IMR-90 (cell line): ENCODE measurements at regions not wholly inside any gene's neighbourhood (a gene's known extent, or its start where the extent isn't known, plus 50 kb on each side); places are given as distances from the start of the nearest gene placed in this dataset.

ENCODE experiments used
- BHLHE40 ChIP-seq: fragments of 150-350 bp; IDR thresholded peaks from 2 replicates; pipeline ENCODE4 v1.6.1; 2016; ENCODE audit warnings: mild to moderate bottlenecking, low read depth, low read length
- CEBPB ChIP-seq: IDR thresholded peaks from 2 replicates; pipeline ENCODE4 v1.6.1; 2012; ENCODE audit warnings: low read depth, low read length, improper control_type of control experiment
- CTCF ChIP-seq: conservative IDR thresholded peaks from 2 replicates; pipeline ENCODE4 v1.5.1; 2012; ENCODE audit warnings: mild to moderate bottlenecking, low read depth, low read length, improper control_type of control experiment
- FOS ChIP-seq: fragments of 150-350 bp; IDR thresholded peaks from 2 replicates; pipeline ENCODE4 v1.6.1; 2016; ENCODE audit warnings: low read depth, low read length
- MAZ ChIP-seq: IDR thresholded peaks from 2 replicates; pipeline ENCODE4 v1.6.1; 2012; ENCODE audit warnings: low read depth, mild to moderate bottlenecking, low read length, improper control_type of control experiment, moderate library complexity, borderline replicate concordance
- MXI1 ChIP-seq: IDR thresholded peaks from 2 replicates; pipeline ENCODE4 v1.6.1; 2012; ENCODE audit warnings: low read depth, mild to moderate bottlenecking, low read length, moderate library complexity, borderline replicate concordance
- POLR2A ChIP-seq: IDR thresholded peaks from 2 replicates; pipeline ENCODE4 v1.6.1; 2012; ENCODE audit warnings: mild to moderate bottlenecking, low read depth, low read length
- RAD21 ChIP-seq: IDR thresholded peaks from 2 replicates; pipeline ENCODE4 v1.6.1; 2012; ENCODE audit warnings: low read length, improper control_type of control experiment
- RCOR1 ChIP-seq: IDR thresholded peaks from 2 replicates; pipeline ENCODE4 v1.6.1; 2012; ENCODE audit warnings: mild to moderate bottlenecking, low read length, improper control_type of control experiment; ENCODE audit not compliant: insufficient replicate concordance
- SMC3 ChIP-seq: fragments of 150-350 bp; IDR thresholded peaks from 2 replicates; pipeline ENCODE4 v1.6.1; 2016; ENCODE audit warnings: low read depth, mild to moderate bottlenecking, antibody characterized with exemption, low read length, moderate library complexity
- TF ChIP-seq, protein P1 (sequence below): fragments of 150-350 bp; IDR thresholded peaks from 2 replicates; pipeline ENCODE4 v1.6.1; 2017; ENCODE audit warnings: mild to moderate bottlenecking, antibody characterized with exemption, low read length, low read depth
- TF ChIP-seq, protein P2 (sequence below): fragments of 150-350 bp; IDR thresholded peaks from 2 replicates; pipeline ENCODE4 v1.6.1; 2016; ENCODE audit warnings: low read depth, mild to moderate bottlenecking, low read length, moderate library complexity, borderline replicate concordance

DNA sequence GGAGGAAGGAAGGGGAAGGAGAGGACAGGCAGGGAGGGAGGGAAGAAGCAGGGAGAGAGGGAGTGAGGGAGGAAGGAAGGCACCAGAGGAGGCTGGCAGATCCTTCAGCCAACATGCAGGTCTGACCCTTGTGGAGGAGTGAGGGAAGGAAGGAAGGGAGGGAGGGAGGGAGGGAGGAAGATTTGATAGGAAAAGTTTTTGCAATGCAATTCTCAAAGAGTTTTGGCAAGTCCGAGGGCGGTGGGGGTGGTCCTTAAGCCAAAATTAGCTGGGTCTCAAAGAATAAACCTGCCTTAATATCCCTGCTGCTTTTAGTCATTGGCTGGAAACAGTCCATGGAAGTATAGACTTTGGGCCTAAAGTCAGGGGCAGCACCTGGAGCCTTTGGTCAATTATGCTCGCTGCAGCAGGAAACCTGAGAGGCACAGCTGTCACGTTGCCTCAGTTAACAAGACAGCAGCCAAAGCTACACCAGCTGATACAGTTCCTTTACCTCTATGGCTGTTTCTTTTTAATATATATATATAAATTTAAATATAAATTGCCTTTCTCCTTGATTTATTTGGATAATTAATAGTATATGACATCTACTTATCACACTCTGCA is 115.7 kb upstream of the RALGAPA2 start:
- no peak for TF ChIP-seq POLR2A
- no peak for TF ChIP-seq CTCF
- TF ChIP-seq RAD21 = no peak
- TF ChIP-seq, protein P1, sequence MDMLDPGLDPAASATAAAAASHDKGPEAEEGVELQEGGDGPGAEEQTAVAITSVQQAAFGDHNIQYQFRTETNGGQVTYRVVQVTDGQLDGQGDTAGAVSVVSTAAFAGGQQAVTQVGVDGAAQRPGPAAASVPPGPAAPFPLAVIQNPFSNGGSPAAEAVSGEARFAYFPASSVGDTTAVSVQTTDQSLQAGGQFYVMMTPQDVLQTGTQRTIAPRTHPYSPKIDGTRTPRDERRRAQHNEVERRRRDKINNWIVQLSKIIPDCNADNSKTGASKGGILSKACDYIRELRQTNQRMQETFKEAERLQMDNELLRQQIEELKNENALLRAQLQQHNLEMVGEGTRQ = no peak
- no peak for TF ChIP-seq CEBPB
- TF ChIP-seq FOS = no peak
- no peak for TF ChIP-seq BHLHE40
- TF ChIP-seq, protein P2, sequence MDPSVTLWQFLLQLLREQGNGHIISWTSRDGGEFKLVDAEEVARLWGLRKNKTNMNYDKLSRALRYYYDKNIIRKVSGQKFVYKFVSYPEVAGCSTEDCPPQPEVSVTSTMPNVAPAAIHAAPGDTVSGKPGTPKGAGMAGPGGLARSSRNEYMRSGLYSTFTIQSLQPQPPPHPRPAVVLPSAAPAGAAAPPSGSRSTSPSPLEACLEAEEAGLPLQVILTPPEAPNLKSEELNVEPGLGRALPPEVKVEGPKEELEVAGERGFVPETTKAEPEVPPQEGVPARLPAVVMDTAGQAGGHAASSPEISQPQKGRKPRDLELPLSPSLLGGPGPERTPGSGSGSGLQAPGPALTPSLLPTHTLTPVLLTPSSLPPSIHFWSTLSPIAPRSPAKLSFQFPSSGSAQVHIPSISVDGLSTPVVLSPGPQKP = no peak
- TF ChIP-seq RCOR1 = no peak
- TF ChIP-seq MAZ = no peak
- no peak for TF ChIP-seq SMC3
- no peak for TF ChIP-seq MXI1
